Coronary artery (tissue), 2 donors: ENCODE measurements at regions not wholly inside any gene's neighbourhood (a gene's known extent, or its start where the extent isn't known, plus 50 kb on each side); places are given as distances from the start of the nearest gene placed in this dataset.

Source experiments
- DNase-seq: peaks from one replicate; pipeline ENCODE4 v3.0.0-alpha.2; 2017; ENCODE audit warnings: low spot score
- H3K27ac ChIP-seq, 2 donors: fragments of 200-600 bp; sonication (generic); one replicate each; pipeline ENCODE4 v1.5.1; 2016 to 2019
- H3K4me3 ChIP-seq: fragments of 200-600 bp; sonication (generic); 2 replicates; pipeline ENCODE4 v1.5.1; 2016; ENCODE audit warnings: mild to moderate bottlenecking, moderate library complexity
- CTCF ChIP-seq: fragments of 200-600 bp; sonication (generic); IDR thresholded peaks from one replicate; pipeline ENCODE4 v1.5.1; 2019; ENCODE audit warnings: antibody characterized with exemption

DNA sequence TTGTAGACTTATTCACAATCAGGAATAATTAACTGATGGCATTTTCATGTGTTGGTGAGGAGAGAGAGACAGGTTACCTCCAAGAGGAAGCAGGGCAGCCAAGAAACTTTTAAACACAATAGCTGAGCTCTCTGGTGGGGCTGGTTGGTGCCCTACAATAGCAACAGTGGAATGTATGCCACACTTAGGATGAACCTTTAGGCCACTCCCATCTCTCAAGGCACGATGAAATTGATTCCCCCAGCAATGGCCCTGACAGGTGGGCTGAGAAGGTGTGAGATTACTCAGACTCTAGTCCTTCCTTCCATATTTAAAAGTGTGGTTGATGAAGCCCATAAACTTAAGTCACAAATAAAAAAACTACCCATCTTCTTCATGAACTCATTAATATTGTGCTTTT lies 219.4 kb upstream of the CYRIA start:
- TF ChIP-seq CTCF: no peak
- no peak for DNase-seq
- no peak overlapping the region for H3K27ac ChIP-seq
- no peak overlapping the region for H3K4me3 ChIP-seq

DNA sequence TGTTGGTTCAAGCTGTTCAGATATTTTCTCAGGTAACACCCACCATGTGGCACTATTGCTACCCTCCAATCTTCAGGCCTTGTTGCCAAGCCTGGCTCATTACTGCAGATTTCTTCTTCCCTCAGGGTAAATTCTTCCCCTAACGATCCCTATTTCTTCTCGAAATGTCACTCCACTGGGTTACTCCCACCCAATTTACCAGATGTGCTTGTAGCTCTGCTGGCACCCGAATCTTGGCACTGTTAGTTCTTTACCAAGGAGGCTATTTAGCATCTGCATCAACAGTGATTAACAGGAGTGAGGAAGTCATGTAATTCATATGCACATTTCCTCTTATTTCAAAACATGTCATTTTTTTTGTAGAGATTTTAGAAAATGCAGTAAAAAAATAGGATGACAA lies 217.1 kb upstream of the CYRIA start:
- no peak overlapping the region for H3K27ac ChIP-seq
- H3K4me3 ChIP-seq: no peak overlapping the region
- TF ChIP-seq CTCF: no peak
- no peak for DNase-seq

- TF ChIP-seq CTCF: no peak
- no peak overlapping the region for H3K27ac ChIP-seq
- H3K4me3 ChIP-seq: no peak overlapping the region
- no peak for DNase-seq
Measured at GRCh38 chr2:16881122-16881521, 215.5 kb upstream of the CYRIA start.

- no peak for DNase-seq
- no peak overlapping the region for H3K4me3 ChIP-seq
- no peak overlapping the region for H3K27ac ChIP-seq
- TF ChIP-seq CTCF: no peak
Measured at GRCh38 chr2:16871411-16871810, 205.8 kb upstream of the CYRIA start.

GRCh38 chr2:16870491-16871076 lies 204.9 kb upstream of the CYRIA start:
- Histone ChIP-seq H3K27ac (no peak overlapping the region), H3K4me3 (no peak overlapping the region)
- DNase-seq: no peak
- no peak for TF ChIP-seq CTCF

DNA sequence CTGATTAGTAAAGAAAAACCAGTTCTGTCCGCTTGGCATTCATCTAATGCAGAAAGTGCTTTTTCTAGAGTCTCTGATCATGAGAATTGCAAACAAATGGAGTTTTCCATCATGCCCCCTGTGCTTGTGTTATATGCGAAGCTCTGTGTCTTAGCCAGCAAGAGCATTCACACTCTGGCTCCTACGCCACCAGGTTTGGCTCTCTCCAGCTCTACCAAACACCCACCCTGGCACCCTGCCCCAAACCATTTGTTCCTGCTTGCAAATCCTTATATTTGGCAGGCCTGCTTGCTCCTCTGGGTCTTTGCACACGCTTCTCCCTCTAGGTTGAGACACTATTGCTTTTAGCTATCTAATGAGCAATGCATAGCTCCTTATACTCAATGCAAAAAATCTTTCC lies 204.1 kb upstream of the CYRIA start:
- TF ChIP-seq CTCF: no peak
- no peak overlapping the region for H3K27ac ChIP-seq
- no peak overlapping the region for H3K4me3 ChIP-seq
- no peak for DNase-seq

DNA sequence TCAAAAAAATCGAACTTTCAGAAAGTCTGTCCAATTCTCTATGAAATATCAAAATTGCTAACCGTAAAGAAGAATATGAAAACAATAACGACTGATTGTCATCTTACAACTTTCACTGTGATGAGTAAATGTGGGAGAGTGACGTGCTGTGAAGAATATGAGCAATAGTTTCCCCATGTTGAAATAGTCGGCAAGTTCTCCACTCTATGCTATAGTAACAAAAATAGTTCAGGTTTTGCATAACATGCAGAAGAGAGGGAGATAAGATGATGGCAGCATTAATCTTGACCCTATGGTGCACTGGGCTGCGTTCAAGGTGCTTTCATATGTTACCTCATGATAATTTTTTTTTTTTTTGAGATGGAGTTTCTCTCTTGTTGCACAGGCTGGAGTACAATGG lies 196.8 kb upstream of the CYRIA start:
- Histone ChIP-seq H3K27ac (no peak overlapping the region), H3K4me3 (no peak overlapping the region)
- no peak for DNase-seq
- no peak for TF ChIP-seq CTCF
